ENCODE measurements at regions not wholly inside any gene's neighbourhood (a gene's known extent, or its start where the extent isn't known, plus 50 kb on each side); places are given as distances from the start of the nearest gene placed in this dataset.

GRCh38 chr16:85346404-85347212 is 234.3 kb upstream of the CIBAR2 start:
- no peak for DNase-seq (ENCODE audit: low spot score)

GRCh38 chr16:85347213-85347591 is 234.9 kb upstream of the CIBAR2 start:
- no peak for DNase-seq (ENCODE audit: low spot score)

GRCh38 chr16:85348065-85348840 is 236.0 kb upstream of the CIBAR2 start:
- no peak for DNase-seq (ENCODE audit: low spot score)

GRCh38 chr16:85348911-85349334 is 236.7 kb upstream of the CIBAR2 start:
- no peak for DNase-seq (ENCODE audit: low spot score)

GRCh38 chr16:85349365-85350145 is 237.3 kb upstream of the CIBAR2 start:
- DNase-seq (ENCODE audit: low spot score): no peak

GRCh38 chr16:85350146-85350728 is 238.0 kb upstream of the CIBAR2 start:
- no peak for DNase-seq (ENCODE audit: low spot score)

GRCh38 chr16:85350973-85351372 is 238.7 kb upstream of the CIBAR2 start:
- DNase-seq (ENCODE audit: low spot score): no peak

GRCh38 chr16:85353013-85353412 is 240.7 kb upstream of the CIBAR2 start:
- no peak for DNase-seq (ENCODE audit: low spot score)

- no peak for DNase-seq (ENCODE audit: low spot score)
Measured at GRCh38 chr16:85353839-85354685, 241.8 kb upstream of the CIBAR2 start.

GRCh38 chr16:85354686-85355514 is 242.6 kb upstream of the CIBAR2 start:
- no peak for DNase-seq (ENCODE audit: low spot score)

GRCh38 chr16:85355515-85355837 is 243.2 kb upstream of the CIBAR2 start:
- DNase-seq (ENCODE audit: low spot score): no peak

GRCh38 chr16:85356157-85356556 is 243.9 kb upstream of the CIBAR2 start:
- no peak for DNase-seq (ENCODE audit: low spot score)

GRCh38 chr16:85357323-85357722 is 245.1 kb upstream of the CIBAR2 start:
- DNase-seq (ENCODE audit: low spot score): no peak

- DNase-seq (ENCODE audit: low spot score): no peak
Measured at GRCh38 chr16:85357924-85358505, 245.7 kb upstream of the CIBAR2 start.

GRCh38 chr16:85358704-85359146 is 246.5 kb upstream of the CIBAR2 start:
- no peak for DNase-seq (ENCODE audit: low spot score)

GRCh38 chr16:85359147-85359822 is 247.0 kb upstream of the CIBAR2 start:
- DNase-seq (ENCODE audit: low spot score): no peak

GRCh38 chr16:85360323-85361277 is 248.3 kb upstream of the CIBAR2 start:
- no peak for DNase-seq (ENCODE audit: low spot score)

- no peak for DNase-seq (ENCODE audit: low spot score)
Measured at GRCh38 chr16:85361441-85362118, 249.3 kb upstream of the CIBAR2 start.

Data from CD4-positive, alpha-beta T cell treated with Interleukin-2 at 100 ng/mL for 4 hours (primary cell).